WTC11 (cell line): ENCODE measurements at regions not wholly inside any gene's neighbourhood (a gene's known extent, or its start where the extent isn't known, plus 50 kb on each side); places are given as distances from the start of the nearest gene placed in this dataset.

Experiments
- ATAC-seq: fragments of 200-7000 bp; cut with Tn5 transposase; 2 replicates; pipeline ENCODE4 v1.10.0; 2021; ENCODE audit warnings: mild to moderate bottlenecking, moderate library complexity
- CTCF ChIA-PET: fragments of 300-600 bp; sonication (Branson Sonifier 250); formaldehyde crosslinking; loops from one replicate; lab custom pipeline; 2021; ENCODE audit warnings: antibody characterized with exemption; lab: Charles Lee
- POLR2A ChIA-PET: fragments of 350-600 bp; sonication (Branson Sonifier 250); formaldehyde crosslinking; loops from one replicate; lab custom pipeline; 2021; ENCODE audit warnings: antibody characterized with exemption; lab: Charles Lee
- DNase-seq: peaks from one replicate; pipeline ENCODE4 v3.0.0; 2021; ENCODE audit warnings: low spot score
- H3K27ac Mint-ChIP-seq: 2 replicates; pipeline ENCODE4 v1.8.0; 2021; ENCODE audit warnings: mixed read lengths
- H3K27me3 Mint-ChIP-seq: 2 replicates; pipeline ENCODE4 v1.8.0; 2021; ENCODE audit warnings: low read depth, mild to moderate bottlenecking, moderate library complexity, mixed read lengths
- H3K36me3 Mint-ChIP-seq: 2 replicates; pipeline ENCODE4 v1.8.0; 2021; ENCODE audit warnings: mixed read lengths
- H3K4me1 Mint-ChIP-seq: 2 replicates; pipeline ENCODE4 v1.8.0; 2022; ENCODE audit warnings: mixed read lengths
- H3K4me3 Mint-ChIP-seq: 2 replicates; pipeline ENCODE4 v1.8.0; 2021; ENCODE audit warnings: mild to moderate bottlenecking, moderate library complexity, mixed read lengths
- H3K9me3 Mint-ChIP-seq: 2 replicates; pipeline ENCODE4 v1.8.0; 2021; ENCODE audit warnings: mixed read lengths
- CREB1 ChIP-seq: sonication (generic); formaldehyde crosslinking; IDR thresholded peaks from 2 replicates; pipeline ENCODE4 v1.8.0; 2023; ENCODE audit warnings: mild to moderate bottlenecking, missing genetic modification reagents
- KAT7 ChIP-seq: sonication (generic); formaldehyde crosslinking; IDR thresholded peaks from 2 replicates; pipeline ENCODE4 v1.8.1; 2023; ENCODE audit warnings: missing genetic modification reagents, mild to moderate bottlenecking, borderline replicate concordance
- NFATC4 ChIP-seq: fragments of 250-450 bp; sonication (Bioruptor Pico); IDR thresholded peaks from 2 replicates; pipeline ENCODE4 v1.9.0; 2021; ENCODE audit warnings: mild to moderate bottlenecking
- NR2C2 ChIP-seq: sonication (generic); formaldehyde crosslinking; IDR thresholded peaks from 2 replicates; pipeline ENCODE4 v1.8.0; 2022; ENCODE audit warnings: mild to moderate bottlenecking, missing genetic modification reagents
- OVOL2 ChIP-seq: fragments of 250-450 bp; sonication (Bioruptor Pico); IDR thresholded peaks from 2 replicates; pipeline ENCODE4 v1.9.0; 2021; ENCODE audit warnings: mild to moderate bottlenecking, borderline replicate concordance
- TEAD1 ChIP-seq: sonication (generic); formaldehyde crosslinking; IDR thresholded peaks from 2 replicates; pipeline ENCODE4 v1.8.0; 2022; ENCODE audit warnings: mild to moderate bottlenecking, missing genetic modification reagents
- TP53 ChIP-seq: sonication (generic); formaldehyde crosslinking; IDR thresholded peaks from 2 replicates; pipeline ENCODE4 v1.8.1; 2023; ENCODE audit warnings: mild to moderate bottlenecking, missing genetic modification reagents
- ZNF423 ChIP-seq: fragments of 250-450 bp; sonication (Bioruptor Pico); IDR thresholded peaks from 2 replicates; pipeline ENCODE4 v2.1.2; 2022; ENCODE audit warnings: mild to moderate bottlenecking, moderate library complexity
- TF ChIP-seq, protein P1 (sequence below): fragments of 250-450 bp; sonication (Bioruptor Pico); conservative IDR thresholded peaks from 2 replicates; pipeline ENCODE4 v1.9.0; 2021; ENCODE audit warnings: mild to moderate bottlenecking
- TF ChIP-seq, protein P2 (sequence below): sonication (generic); formaldehyde crosslinking; IDR thresholded peaks from 2 replicates; pipeline ENCODE4 v1.8.1; 2022; ENCODE audit warnings: low read depth, missing genetic modification reagents, borderline replicate concordance
- TF ChIP-seq, protein P3 (sequence below): fragments of 200-600 bp; IDR thresholded peaks from 2 replicates; pipeline ENCODE4 v1.8.0; 2022; ENCODE audit warnings: antibody characterized with exemption

DNA sequence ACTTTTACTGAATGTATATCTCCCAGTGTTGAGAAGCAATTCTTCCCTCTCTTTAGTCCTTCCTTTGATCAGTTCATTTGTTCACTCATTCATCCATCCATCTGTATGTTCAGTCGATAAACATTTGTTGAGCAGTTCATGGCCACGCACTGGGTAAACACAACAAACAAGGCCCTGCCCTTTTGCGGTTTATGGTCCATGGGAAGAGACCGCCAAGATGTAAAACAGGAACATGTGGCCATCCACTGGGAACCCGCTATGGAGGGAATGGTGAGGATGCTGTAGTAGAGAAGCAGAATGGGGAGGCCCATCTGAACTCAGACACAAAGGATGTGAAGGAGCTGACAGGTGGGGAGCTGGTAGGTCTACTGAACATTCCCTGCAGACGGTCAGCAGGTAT is 102.7 kb upstream of the SPRY4 start:
- Mint-ChIP-seq H3K9me3 (no peaks in the 10 kb centered on the region), H3K27ac (0 out of 2 replicates have a peak overlapping the region, but pooled peaks have one; percentile 57), H3K4me1 (peaks cover 42% of the 10 kb centered on the region), H3K36me3 (no peaks in the 10 kb centered on the region), H3K27me3 (peaks cover 3% of the 10 kb centered on the region; the same call in 1 of the 2 replicates), H3K4me3 (no peak overlapping the region)
- TF ChIP-seq TEAD1 (CRISPR knock-in tag) (no peak), CREB1 (CRISPR knock-in tag) (no peak), KAT7 (CRISPR knock-in tag) (no peak), NFATC4 (CRISPR knock-in tag) (no peak)
- TF ChIP-seq, protein P1, sequence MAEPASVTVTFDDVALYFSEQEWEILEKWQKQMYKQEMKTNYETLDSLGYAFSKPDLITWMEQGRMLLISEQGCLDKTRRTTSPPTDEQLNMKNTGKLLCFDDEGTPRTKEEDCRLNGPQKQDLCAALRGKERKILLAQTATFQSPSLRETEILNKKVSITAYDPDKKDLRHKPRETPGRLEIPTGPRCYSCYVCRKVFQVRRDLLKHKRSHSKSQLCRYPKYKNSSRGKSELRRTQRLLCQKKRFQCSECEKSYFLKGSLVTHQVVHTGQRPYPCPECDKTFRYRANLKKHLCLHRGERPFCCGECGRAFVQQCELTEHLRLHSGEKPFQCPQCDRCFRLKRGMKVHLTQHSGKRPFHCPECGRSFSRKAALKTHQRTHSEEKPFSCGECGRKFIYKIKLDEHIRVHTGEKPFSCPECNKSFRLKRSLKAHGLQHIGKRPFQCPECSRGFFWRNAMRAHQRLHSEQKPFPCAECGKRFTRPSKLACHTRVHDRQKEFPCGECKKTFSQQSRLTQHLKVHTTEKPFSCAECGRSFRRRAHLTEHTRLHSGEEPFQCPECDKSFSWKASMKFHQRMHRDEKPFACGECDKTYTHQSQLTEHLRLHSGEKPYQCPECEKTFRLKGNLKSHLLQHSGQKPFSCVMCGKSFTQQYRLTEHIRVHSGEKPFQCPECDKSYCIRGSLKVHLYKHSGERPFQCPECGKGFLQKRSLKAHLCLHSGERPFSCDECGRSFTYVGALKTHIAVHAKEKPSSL (CRISPR knock-in tag): no peak
- TF ChIP-seq, protein P2, sequence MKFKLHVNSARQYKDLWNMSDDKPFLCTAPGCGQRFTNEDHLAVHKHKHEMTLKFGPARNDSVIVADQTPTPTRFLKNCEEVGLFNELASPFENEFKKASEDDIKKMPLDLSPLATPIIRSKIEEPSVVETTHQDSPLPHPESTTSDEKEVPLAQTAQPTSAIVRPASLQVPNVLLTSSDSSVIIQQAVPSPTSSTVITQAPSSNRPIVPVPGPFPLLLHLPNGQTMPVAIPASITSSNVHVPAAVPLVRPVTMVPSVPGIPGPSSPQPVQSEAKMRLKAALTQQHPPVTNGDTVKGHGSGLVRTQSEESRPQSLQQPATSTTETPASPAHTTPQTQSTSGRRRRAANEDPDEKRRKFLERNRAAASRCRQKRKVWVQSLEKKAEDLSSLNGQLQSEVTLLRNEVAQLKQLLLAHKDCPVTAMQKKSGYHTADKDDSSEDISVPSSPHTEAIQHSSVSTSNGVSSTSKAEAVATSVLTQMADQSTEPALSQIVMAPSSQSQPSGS (CRISPR knock-in tag): no peak
- CTCF ChIA-PET: interaction anchor here (0.6 to 1.4 kb wide), 3 partner anchors 37 to 110 kb away, joined by 3 to 4 read pairs (median 4); no protein-coding TSS in a partner anchor
- POLR2A ChIA-PET: interaction anchor here (0.6 kb wide), 1 partner anchor 12 kb away, joined by 3 read pairs; no protein-coding TSS in a partner anchor
- ATAC-seq (no peak), DNase-seq (no peak)

DNA sequence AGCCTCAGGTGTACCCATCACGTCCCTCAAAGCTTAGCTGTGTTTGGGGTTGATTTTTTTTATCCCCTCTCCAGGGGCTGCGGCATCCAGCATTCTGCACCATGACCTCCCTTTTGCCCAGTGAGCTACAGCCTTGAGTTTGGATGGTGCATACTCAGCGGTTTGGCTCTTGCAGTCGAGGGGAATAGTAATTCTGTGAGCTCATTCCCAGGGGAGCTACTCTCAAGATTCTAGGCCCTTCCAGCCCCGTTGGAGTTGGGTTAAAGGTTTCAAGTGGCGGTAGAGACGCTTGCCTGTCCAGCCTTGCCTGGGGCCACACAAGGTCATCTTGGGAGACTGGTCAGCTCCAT is 102.2 kb upstream of the SPRY4 start:
- H3K4me1 Mint-ChIP-seq: peaks cover 39% of the 10 kb centered on the region
- H3K9me3 Mint-ChIP-seq: no peaks in the 10 kb centered on the region
- peak overlapping the region; percentile 81 for H3K27ac Mint-ChIP-seq
- peak; percentile 57 for ATAC-seq
- no peak for DNase-seq
- CTCF ChIA-PET: interaction anchor here (0.6 to 1.4 kb wide), 6 partner anchors 37 to 122 kb away, joined by 3 to 6 read pairs (median 4); partner anchors contain the start of gene SPRY4
- TF ChIP-seq ZNF423 (CRISPR knock-in tag) (0 out of 2 replicates have a peak, but pooled peaks have one; percentile 23), TP53 (CRISPR knock-in tag) (0 out of 2 replicates have a peak, but pooled peaks have one; percentile 5), NR2C2 (CRISPR knock-in tag) (no peak)
- TF ChIP-seq, all 79 proteins: peak for 2
- POLR2A ChIA-PET: interaction anchor here (0.6 kb wide), 1 partner anchor 13 kb away, joined by 3 read pairs; no protein-coding TSS in a partner anchor
- H3K4me3 Mint-ChIP-seq: no peak overlapping the region
- H3K36me3 Mint-ChIP-seq: no peaks in the 10 kb centered on the region
- no peaks in the 10 kb centered on the region for H3K27me3 Mint-ChIP-seq

DNA sequence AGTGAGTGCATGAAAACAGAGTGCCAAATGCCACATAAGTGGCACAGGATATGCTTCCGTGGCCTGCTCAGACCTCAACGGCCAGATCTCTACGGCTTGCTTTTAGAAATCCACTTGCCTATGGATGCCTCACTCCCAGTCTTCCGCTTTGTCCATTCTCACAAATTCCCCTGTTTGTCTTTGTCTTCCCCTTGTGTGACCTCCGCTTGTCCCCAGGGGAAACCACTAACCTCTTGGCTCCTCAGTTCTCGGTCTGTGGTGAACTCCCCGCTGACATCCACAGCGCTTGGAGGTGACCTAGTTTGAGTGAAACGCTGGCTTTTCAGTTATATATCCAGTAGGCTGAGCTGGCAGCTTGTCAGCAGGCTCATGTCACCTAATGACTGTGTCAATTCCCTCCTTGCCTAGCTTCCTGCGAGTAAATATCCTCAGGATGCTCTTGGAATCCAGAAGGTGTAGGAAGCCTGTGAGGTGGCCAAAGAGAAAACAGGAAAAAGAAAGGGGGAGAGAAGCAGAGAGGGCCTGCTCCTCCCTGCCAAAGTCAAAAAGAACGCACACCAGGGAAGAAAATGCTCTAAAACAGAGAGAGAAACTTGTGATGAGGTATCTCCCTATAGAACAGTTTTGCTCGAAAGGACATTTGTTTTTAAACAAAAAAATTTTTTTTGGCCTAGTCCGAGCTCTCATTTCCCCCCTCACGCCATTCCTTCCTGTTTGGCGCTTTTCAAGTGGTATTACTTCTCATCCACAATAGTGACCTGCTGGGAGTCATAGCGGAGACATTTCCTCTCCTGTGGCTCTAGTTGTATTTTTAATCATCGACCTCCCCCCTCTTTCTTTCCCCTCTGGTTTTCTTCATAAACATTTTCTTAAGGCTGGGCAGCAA is 101.6 kb upstream of the SPRY4 start:
- TF ChIP-seq, protein P3, sequence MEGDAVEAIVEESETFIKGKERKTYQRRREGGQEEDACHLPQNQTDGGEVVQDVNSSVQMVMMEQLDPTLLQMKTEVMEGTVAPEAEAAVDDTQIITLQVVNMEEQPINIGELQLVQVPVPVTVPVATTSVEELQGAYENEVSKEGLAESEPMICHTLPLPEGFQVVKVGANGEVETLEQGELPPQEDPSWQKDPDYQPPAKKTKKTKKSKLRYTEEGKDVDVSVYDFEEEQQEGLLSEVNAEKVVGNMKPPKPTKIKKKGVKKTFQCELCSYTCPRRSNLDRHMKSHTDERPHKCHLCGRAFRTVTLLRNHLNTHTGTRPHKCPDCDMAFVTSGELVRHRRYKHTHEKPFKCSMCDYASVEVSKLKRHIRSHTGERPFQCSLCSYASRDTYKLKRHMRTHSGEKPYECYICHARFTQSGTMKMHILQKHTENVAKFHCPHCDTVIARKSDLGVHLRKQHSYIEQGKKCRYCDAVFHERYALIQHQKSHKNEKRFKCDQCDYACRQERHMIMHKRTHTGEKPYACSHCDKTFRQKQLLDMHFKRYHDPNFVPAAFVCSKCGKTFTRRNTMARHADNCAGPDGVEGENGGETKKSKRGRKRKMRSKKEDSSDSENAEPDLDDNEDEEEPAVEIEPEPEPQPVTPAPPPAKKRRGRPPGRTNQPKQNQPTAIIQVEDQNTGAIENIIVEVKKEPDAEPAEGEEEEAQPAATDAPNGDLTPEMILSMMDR: no peak
- 0 out of 2 replicates have a peak, but pooled peaks have one; percentile 2 for TF ChIP-seq TP53 (CRISPR knock-in tag)
- TF ChIP-seq OVOL2: no peak
- peak overlapping the region; percentile 86 for H3K27ac Mint-ChIP-seq
- ATAC-seq: peak; percentile 75
- H3K36me3 Mint-ChIP-seq: no peaks in the 10 kb centered on the region
- H3K9me3 Mint-ChIP-seq: no peaks in the 10 kb centered on the region
- peak overlapping the region; percentile 19; the same call in 1 of the 2 replicates for H3K4me3 Mint-ChIP-seq
- DNase-seq: no peak
- ChIA-PET POLR2A (interaction anchor here (0.6 to 1.2 kb wide), 2 partner anchors 12 to 99 kb away, joined by 3 to 4 read pairs; no protein-coding TSS in a partner anchor), CTCF (interaction anchor here (0.6 to 1.4 kb wide), 5 partner anchors 48 to 122 kb away, joined by 3 to 6 read pairs (median 4); partner anchors contain the start of gene SPRY4)
- H3K4me1 Mint-ChIP-seq: peaks cover 41% of the 10 kb centered on the region
- no peaks in the 10 kb centered on the region for H3K27me3 Mint-ChIP-seq
